ENCODE measurements at regions not wholly inside any gene's neighbourhood (a gene's known extent, or its start where the extent isn't known, plus 50 kb on each side); places are given as distances from the start of the nearest gene placed in this dataset.

DNA sequence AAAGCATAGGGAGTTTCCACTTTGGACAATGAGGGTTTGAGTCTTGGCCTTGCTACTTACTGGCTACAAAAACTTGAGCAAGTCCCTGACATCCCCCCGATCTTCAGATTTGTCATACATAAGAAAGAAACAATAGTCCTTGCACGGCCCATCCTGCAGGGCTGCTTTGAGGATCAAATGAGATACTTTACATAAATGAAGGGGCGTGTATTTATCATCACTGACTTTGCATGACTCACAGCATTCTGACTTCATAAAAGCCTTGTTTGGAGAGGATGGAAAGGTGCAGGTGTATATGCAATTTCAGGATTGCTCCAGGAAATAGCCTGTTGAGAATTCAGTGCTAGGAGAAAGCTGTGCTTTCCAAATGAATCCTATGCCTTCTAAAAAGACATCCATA lies 465.0 kb upstream of the MAF start:
- Histone ChIP-seq H4K8ac (ENCODE audit: low read depth, low read length) (no peak overlapping the region), H2BK12ac (ENCODE audit: low read length) (no peak overlapping the region), H2AFZ (ENCODE audit: low read length) (no peak overlapping the region), H3K9ac (ENCODE audit: low read depth, low read length, poor library complexity) (no peak overlapping the region), H3K27me3 (ENCODE audit: control insufficient read depth in 3 of 3, insufficient read depth in 3 of 3, low read depth in 1 of 3, low read length in 3 of 3) (no peaks in the 10 kb centered on the region), H3K36me3 (replicated peaks in 1 of 2; ENCODE audit: control insufficient read depth in 2 of 2, insufficient read depth in 2 of 2, low read length in 2 of 2) (no peaks in the 10 kb centered on the region), H3K4me3 (ENCODE audit: low read length in 2 of 2) (no peak overlapping the region), H2BK15ac (ENCODE audit: low read length) (no peak overlapping the region), H4K91ac (ENCODE audit: low read depth, low read length, poor library complexity) (no peak overlapping the region), H2BK120ac (ENCODE audit: low read depth, low read length) (no peak overlapping the region), H3K27ac (replicated peaks; ENCODE audit: low read length) (no peak overlapping the region), H3K4me1 (ENCODE audit: control insufficient read depth in 2 of 2, insufficient read depth in 1 of 2, low read depth in 1 of 2, low read length in 2 of 2) (no peaks in the 10 kb centered on the region), H3K14ac (ENCODE audit: low read length) (no peak overlapping the region), H3K4ac (ENCODE audit: low read length) (no peak overlapping the region), H3K9me3 (replicated peaks in 1 of 2; ENCODE audit: control insufficient read depth in 2 of 2, insufficient read depth in 1 of 2, low read depth in 1 of 2, low read length in 2 of 2) (no peaks in the 10 kb centered on the region), H2BK5ac (ENCODE audit: low read length) (no peak overlapping the region), H3K18ac (ENCODE audit: low read length) (no peak overlapping the region), H2AK5ac (ENCODE audit: low read depth, low read length) (no peak overlapping the region), H3K79me1 (ENCODE audit: low read depth, low read length) (no peaks in the 10 kb centered on the region), H3K4me2 (ENCODE audit: insufficient read depth, low read length, poor library complexity, severe bottlenecking) (no peak overlapping the region), H3K23ac (ENCODE audit: low read depth, low read length, poor library complexity) (no peak overlapping the region)
- no CpG with 5 or more reads among the region's 3 CpGs for WGBS, 2 donors (ENCODE audit: extremely low coverage in 2 of 2, insufficient read length in 2 of 2, insufficient replicate concordance in 1 of 2)
- no peak for DNase-seq (ENCODE audit: low spot score)

DNA sequence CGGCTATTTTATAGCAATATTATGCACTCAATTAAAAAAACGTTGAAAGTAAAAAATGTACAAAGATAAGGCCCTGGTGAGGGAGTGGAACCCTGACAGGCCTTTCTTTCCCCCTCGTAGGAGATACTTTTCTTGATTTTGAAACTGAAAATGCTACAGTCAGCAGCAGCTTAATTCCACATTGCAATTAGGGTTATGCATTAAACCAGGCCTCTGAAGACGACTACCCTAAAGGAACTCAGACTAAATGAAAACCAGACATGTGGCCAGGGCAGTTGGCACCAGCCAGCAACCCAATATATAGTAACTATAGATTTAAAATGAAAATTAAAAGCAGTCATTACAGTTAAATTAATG lies 463.2 kb upstream of the MAF start:
- H3K79me1 ChIP-seq (ENCODE audit: low read depth, low read length) = no peaks in the 10 kb centered on the region
- no peak overlapping the region for H3K23ac ChIP-seq (ENCODE audit: low read depth, low read length, poor library complexity)
- no peaks in the 10 kb centered on the region for H3K4me1 ChIP-seq (ENCODE audit: control insufficient read depth in 2 of 2, insufficient read depth in 1 of 2, low read depth in 1 of 2, low read length in 2 of 2)
- no peak overlapping the region for H2BK12ac ChIP-seq (ENCODE audit: low read length)
- no peak overlapping the region for H3K27ac ChIP-seq (replicated peaks; ENCODE audit: low read length)
- H2BK5ac ChIP-seq (ENCODE audit: low read length) = no peak overlapping the region
- no peak for DNase-seq (ENCODE audit: low spot score)
- H3K4me3 ChIP-seq (ENCODE audit: low read length in 2 of 2) = no peak overlapping the region
- no peaks in the 10 kb centered on the region for H3K9me3 ChIP-seq (replicated peaks in 1 of 2; ENCODE audit: control insufficient read depth in 2 of 2, insufficient read depth in 1 of 2, low read depth in 1 of 2, low read length in 2 of 2)
- H3K27me3 ChIP-seq (ENCODE audit: control insufficient read depth in 3 of 3, insufficient read depth in 3 of 3, low read depth in 1 of 3, low read length in 3 of 3) = peaks cover 0 to 2% (median 0%) of the 10 kb centered on the region in 3 experiments
- H4K8ac ChIP-seq (ENCODE audit: low read depth, low read length) = no peak overlapping the region
- no peak overlapping the region for H3K9ac ChIP-seq (ENCODE audit: low read depth, low read length, poor library complexity)
- no peak overlapping the region for H4K91ac ChIP-seq (ENCODE audit: low read depth, low read length, poor library complexity)
- no peak overlapping the region for H3K18ac ChIP-seq (ENCODE audit: low read length)
- no peak overlapping the region for H2BK120ac ChIP-seq (ENCODE audit: low read depth, low read length)
- H2AFZ ChIP-seq (ENCODE audit: low read length) = no peak overlapping the region
- no peak overlapping the region for H2BK15ac ChIP-seq (ENCODE audit: low read length)
- no peak overlapping the region for H3K14ac ChIP-seq (ENCODE audit: low read length)
- no peaks in the 10 kb centered on the region for H3K36me3 ChIP-seq (replicated peaks in 1 of 2; ENCODE audit: control insufficient read depth in 2 of 2, insufficient read depth in 2 of 2, low read length in 2 of 2)
- no CpG with 5 or more reads among the region's 4 CpGs for WGBS, 2 donors (ENCODE audit: extremely low coverage in 2 of 2, insufficient read length in 2 of 2, insufficient replicate concordance in 1 of 2)
- H3K4me2 ChIP-seq (ENCODE audit: insufficient read depth, low read length, poor library complexity, severe bottlenecking) = no peak overlapping the region
- H3K4ac ChIP-seq (ENCODE audit: low read length) = no peak overlapping the region
- H2AK5ac ChIP-seq (ENCODE audit: low read depth, low read length) = no peak overlapping the region

GRCh38 chr16:80063031-80063712 lies 462.6 kb upstream of the MAF start:
- Histone ChIP-seq H3K23ac (ENCODE audit: low read depth, low read length, poor library complexity) (no peak overlapping the region), H3K9me3 (replicated peaks in 1 of 2; ENCODE audit: control insufficient read depth in 2 of 2, insufficient read depth in 1 of 2, low read depth in 1 of 2, low read length in 2 of 2) (no peaks in the 10 kb centered on the region), H4K91ac (ENCODE audit: low read depth, low read length, poor library complexity) (no peak overlapping the region), H3K79me1 (ENCODE audit: low read depth, low read length) (no peaks in the 10 kb centered on the region), H3K4me3 (ENCODE audit: low read length in 2 of 2) (no peak overlapping the region), H4K8ac (ENCODE audit: low read depth, low read length) (no peak overlapping the region), H3K18ac (ENCODE audit: low read length) (no peak overlapping the region), H3K14ac (ENCODE audit: low read length) (no peak overlapping the region), H3K27me3 (ENCODE audit: control insufficient read depth in 3 of 3, insufficient read depth in 3 of 3, low read depth in 1 of 3, low read length in 3 of 3) (peaks cover 0 to 2% (median 0%) of the 10 kb centered on the region in 3 experiments), H3K27ac (replicated peaks; ENCODE audit: low read length) (no peak overlapping the region), H3K4ac (ENCODE audit: low read length) (no peak overlapping the region), H3K36me3 (replicated peaks in 1 of 2; ENCODE audit: control insufficient read depth in 2 of 2, insufficient read depth in 2 of 2, low read length in 2 of 2) (no peaks in the 10 kb centered on the region), H2AFZ (ENCODE audit: low read length) (no peak overlapping the region), H2BK5ac (ENCODE audit: low read length) (no peak overlapping the region), H3K4me1 (ENCODE audit: control insufficient read depth in 2 of 2, insufficient read depth in 1 of 2, low read depth in 1 of 2, low read length in 2 of 2) (no peaks in the 10 kb centered on the region), H3K4me2 (ENCODE audit: insufficient read depth, low read length, poor library complexity, severe bottlenecking) (no peak overlapping the region), H2BK12ac (ENCODE audit: low read length) (no peak overlapping the region), H2AK5ac (ENCODE audit: low read depth, low read length) (no peak overlapping the region), H2BK120ac (ENCODE audit: low read depth, low read length) (no peak overlapping the region), H3K9ac (ENCODE audit: low read depth, low read length, poor library complexity) (no peak overlapping the region), H2BK15ac (ENCODE audit: low read length) (no peak overlapping the region)
- WGBS, 2 donors (ENCODE audit: extremely low coverage in 2 of 2, insufficient read length in 2 of 2, insufficient replicate concordance in 1 of 2) = no CpG with 5 or more reads among the region's 7 CpGs
- DNase-seq (ENCODE audit: low spot score) = no peak

- no CpG with 5 or more reads among the region's 12 CpGs for WGBS, 2 donors (ENCODE audit: extremely low coverage in 2 of 2, insufficient read length in 2 of 2, insufficient replicate concordance in 1 of 2)
- Histone ChIP-seq H3K27ac (replicated peaks; ENCODE audit: low read length) (no peak overlapping the region), H3K27me3 (ENCODE audit: control insufficient read depth in 3 of 3, insufficient read depth in 3 of 3, low read depth in 1 of 3, low read length in 3 of 3) (peaks cover 0 to 2% (median 0%) of the 10 kb centered on the region in 3 experiments), H2AK5ac (ENCODE audit: low read depth, low read length) (no peak overlapping the region), H2BK15ac (ENCODE audit: low read length) (no peak overlapping the region), H3K4me1 (ENCODE audit: control insufficient read depth in 2 of 2, insufficient read depth in 1 of 2, low read depth in 1 of 2, low read length in 2 of 2) (no peaks in the 10 kb centered on the region), H2AFZ (ENCODE audit: low read length) (no peak overlapping the region), H4K91ac (ENCODE audit: low read depth, low read length, poor library complexity) (no peak overlapping the region), H3K9ac (ENCODE audit: low read depth, low read length, poor library complexity) (no peak overlapping the region), H4K8ac (ENCODE audit: low read depth, low read length) (no peak overlapping the region), H3K79me1 (ENCODE audit: low read depth, low read length) (no peaks in the 10 kb centered on the region), H3K9me3 (replicated peaks in 1 of 2; ENCODE audit: control insufficient read depth in 2 of 2, insufficient read depth in 1 of 2, low read depth in 1 of 2, low read length in 2 of 2) (no peaks in the 10 kb centered on the region), H3K4me2 (ENCODE audit: insufficient read depth, low read length, poor library complexity, severe bottlenecking) (no peak overlapping the region), H3K36me3 (replicated peaks in 1 of 2; ENCODE audit: control insufficient read depth in 2 of 2, insufficient read depth in 2 of 2, low read length in 2 of 2) (no peaks in the 10 kb centered on the region), H3K23ac (ENCODE audit: low read depth, low read length, poor library complexity) (no peak overlapping the region), H3K4ac (ENCODE audit: low read length) (no peak overlapping the region), H3K4me3 (ENCODE audit: low read length in 2 of 2) (no peak overlapping the region), H3K18ac (ENCODE audit: low read length) (no peak overlapping the region), H2BK5ac (ENCODE audit: low read length) (no peak overlapping the region), H2BK12ac (ENCODE audit: low read length) (no peak overlapping the region), H2BK120ac (ENCODE audit: low read depth, low read length) (no peak overlapping the region), H3K14ac (ENCODE audit: low read length) (no peak overlapping the region)
- no peak for DNase-seq (ENCODE audit: low spot score)
These were observed 462.0 kb upstream of the MAF start for GRCh38 chr16:80062361-80063030.

All from neuronal stem cell (in vitro differentiated cells).